Amniotic epithelial cell (primary cell): ENCODE measurements at regions not wholly inside any gene's neighbourhood (a gene's known extent, or its start where the extent isn't known, plus 50 kb on each side); places are given as distances from the start of the nearest gene placed in this dataset.

Source experiments
- DNase-seq: peaks from one replicate; pipeline ENCODE4 v3.0.0-alpha.2; 2010; ENCODE audit warnings: low read depth

GRCh38 chr6:170083236-170084051 is 207.4 kb downstream of the DLL1 start:
- DNase-seq, result no peak

GRCh38 chr6:170082531-170083187 is 208.2 kb downstream of the DLL1 start:
- no peak for DNase-seq

GRCh38 chr6:170082067-170082466 is 208.8 kb downstream of the DLL1 start:
- no peak for DNase-seq

GRCh38 chr6:170081556-170081955 is 209.3 kb downstream of the DLL1 start:
- no peak for DNase-seq

GRCh38 chr6:170080828-170081371 is 210.0 kb downstream of the DLL1 start:
- DNase-seq, result no peak

DNA sequence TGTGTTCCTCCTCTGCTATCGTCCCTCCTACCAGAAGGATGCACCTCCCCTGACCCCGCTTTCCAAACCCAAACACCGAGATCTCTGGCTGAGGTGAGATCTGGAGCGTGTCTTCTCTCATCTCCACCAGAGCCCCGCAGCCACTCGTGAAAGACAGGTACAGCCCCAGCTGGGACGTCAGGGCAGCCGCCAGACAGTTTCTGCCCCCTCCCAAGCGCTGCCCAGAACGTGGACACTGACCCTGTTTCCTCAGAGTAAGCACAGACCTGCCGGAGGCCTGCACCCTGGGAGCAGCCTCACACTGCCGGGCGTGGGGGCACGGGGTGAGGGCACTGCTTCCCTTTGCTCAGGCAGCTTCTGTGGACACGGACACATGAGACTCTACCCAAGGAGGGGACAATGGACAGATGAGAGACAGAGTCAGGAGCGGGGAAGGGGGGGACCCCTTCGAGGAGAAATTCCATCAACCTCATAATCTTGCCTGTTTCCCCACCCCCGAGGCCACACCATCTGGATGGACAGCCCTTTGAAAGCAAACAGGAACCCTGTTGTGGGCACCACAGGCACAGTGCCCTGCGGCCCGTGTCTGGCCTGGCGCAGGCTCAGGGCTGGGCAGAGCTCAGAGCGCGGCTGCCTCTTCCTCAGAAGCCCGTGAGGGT is 210.6 kb downstream of the DLL1 start:
- DNase-seq, result no peak

GRCh38 chr6:170076466-170077165 is 214.3 kb downstream of the DLL1 start:
- DNase-seq, result no peak

GRCh38 chr6:170075659-170076223 is 215.1 kb downstream of the DLL1 start:
- DNase-seq, result no peak

GRCh38 chr6:170074907-170075306 is 216.0 kb downstream of the DLL1 start:
- DNase-seq, result no peak

- DNase-seq, result no peak
These were observed 216.4 kb downstream of the DLL1 start for GRCh38 chr6:170074435-170074834.

GRCh38 chr6:170073846-170074245 is 217.0 kb downstream of the DLL1 start:
- DNase-seq, result no peak

DNA sequence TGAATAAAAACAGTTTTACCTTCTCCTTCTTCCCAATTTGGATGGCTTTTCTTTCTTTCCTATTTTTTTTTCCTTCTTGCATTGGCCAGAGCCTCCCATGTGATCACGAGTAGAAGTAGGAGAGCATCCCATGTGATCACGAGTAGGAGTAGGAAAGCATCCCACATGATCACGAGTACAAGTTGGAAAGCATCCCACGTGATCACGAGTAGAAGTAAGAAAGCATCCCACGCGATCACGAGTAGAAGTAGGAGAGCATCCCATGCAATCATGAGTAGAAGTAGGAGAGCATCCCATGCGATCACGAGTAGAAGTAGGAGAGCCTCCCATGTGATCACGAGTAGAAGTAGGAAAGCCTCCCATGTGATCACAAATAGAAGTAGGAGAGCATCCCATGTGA is 218.6 kb downstream of the DLL1 start:
- DNase-seq, result no peak

- DNase-seq, result no peak
These were observed 221.3 kb downstream of the DLL1 start for GRCh38 chr6:170069611-170070010.

GRCh38 chr6:170068496-170068895 is 222.4 kb downstream of the DLL1 start:
- no peak for DNase-seq

- DNase-seq, result no peak
These were observed 222.9 kb downstream of the DLL1 start for GRCh38 chr6:170067923-170068360.

- DNase-seq, result no peak
These were observed 223.7 kb downstream of the DLL1 start for GRCh38 chr6:170067181-170067641.

DNA sequence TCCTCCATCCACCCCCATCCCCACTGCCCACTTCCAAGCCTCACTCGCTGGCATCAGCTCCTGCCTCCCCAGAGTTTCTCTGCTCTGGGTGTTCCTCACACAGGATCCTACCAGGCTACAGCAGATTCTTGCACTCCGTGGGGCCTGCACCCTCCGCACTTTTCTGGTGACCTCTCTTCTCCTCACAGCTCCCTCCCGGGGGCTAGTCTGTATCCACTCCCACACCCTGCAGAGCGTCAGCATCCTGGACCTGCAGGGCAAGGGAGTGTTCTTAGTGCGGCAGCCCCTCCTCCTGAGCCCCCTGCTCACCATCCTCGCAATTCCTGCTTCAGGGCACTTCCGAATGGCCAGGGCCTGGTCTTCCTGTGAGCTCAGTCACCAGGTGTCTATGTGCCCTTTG is 224.2 kb downstream of the DLL1 start:
- DNase-seq, result no peak

- no peak for DNase-seq
These were observed 226.9 kb downstream of the DLL1 start for GRCh38 chr6:170063851-170064602.

- DNase-seq, result no peak
These were observed 227.4 kb downstream of the DLL1 start for GRCh38 chr6:170063431-170063830.

GRCh38 chr6:170062915-170063241 is 228.0 kb downstream of the DLL1 start:
- no peak for DNase-seq
